ENCODE measurements at regions not wholly inside any gene's neighbourhood (a gene's known extent, or its start where the extent isn't known, plus 50 kb on each side); places are given as distances from the start of the nearest gene placed in this dataset.
"Not testable (repeated sequence)": the region's sequence is repeated elsewhere in the genome, so short reads cannot be mapped to it uniquely, and the experiment has no call there.

DNA sequence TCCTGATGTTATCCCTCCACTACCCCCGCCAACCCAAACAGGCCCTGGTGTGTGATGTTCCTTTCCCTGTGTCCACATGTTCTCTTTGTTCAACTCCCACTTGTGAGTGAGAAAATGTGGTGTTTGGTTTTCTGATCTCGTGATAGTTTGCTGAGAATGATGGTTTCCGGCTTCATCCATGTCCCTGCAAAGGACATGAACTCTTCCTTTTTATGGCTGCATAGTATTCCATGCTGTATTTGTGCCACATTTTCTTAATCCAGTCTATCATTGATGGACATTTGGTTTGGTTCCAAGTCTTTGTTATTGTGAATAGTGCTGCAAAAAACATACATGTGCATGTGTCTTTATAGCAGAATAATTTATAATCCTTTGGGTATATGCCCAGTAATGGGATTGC is 123.0 kb upstream of the SAMSN1 start:
- TF ChIP-seq FOXP2 (optimal IDR thresholded peaks at IDR 0.05; ENCODE audit: control extremely low read depth, extremely low read length, insufficient read depth); EZH2 (IDR thresholded peaks at IDR 0.05); POLR2AphosphoS5 (IDR thresholded peaks at IDR 0.05; ENCODE audit: borderline replicate concordance, low read depth, low read length): not testable (repeated sequence)
